ENCODE measurements at regions not wholly inside any gene's neighbourhood (a gene's known extent, or its start where the extent isn't known, plus 50 kb on each side); places are given as distances from the start of the nearest gene placed in this dataset.

GRCh38 chr2:33665039-33665438 is 65.9 kb upstream of the FAM98A start:
- TF ChIP-seq EZH2phosphoT487 (IDR thresholded peaks at IDR 0.05; ENCODE audit: borderline replicate concordance, low read length) (no peak), CTCF (IDR thresholded peaks at IDR 0.05; ENCODE audit: low read depth, low read length, poor library complexity, severe bottlenecking) (no peak)
- Histone ChIP-seq H3K36me3 (ENCODE audit: control insufficient read depth, low read length) (no peaks in the 10 kb centered on the region), H4K20me1 (ENCODE audit: control insufficient read depth, insufficient read depth, low read depth, low read length) (no peaks in the 10 kb centered on the region), H3K4me2 (ENCODE audit: low read length) (no peak overlapping the region), H3K79me2 (ENCODE audit: control insufficient read depth, low read length) (no peaks in the 10 kb centered on the region), H3K9me3 (ENCODE audit: control insufficient read depth, insufficient read depth, low read length) (peaks cover 7% of the 10 kb centered on the region; the same call in 1 of the 2 replicates), H3K27ac (ENCODE audit: low read depth, low read length) (no peak overlapping the region), H3K4me1 (ENCODE audit: control insufficient read depth, low read length) (no peaks in the 10 kb centered on the region), H3F3A (ENCODE audit: control insufficient read depth, insufficient read depth) (no peaks in the 10 kb centered on the region), H3K27me3 (ENCODE audit: control insufficient read depth, low read length) (no peaks in the 10 kb centered on the region), H3K9me2 (replicated peaks; ENCODE audit: control insufficient read depth, low read length) (no peaks in the 10 kb centered on the region), H3K4me3 (ENCODE audit: low read length) (no peak overlapping the region)

- Histone ChIP-seq H3K79me2 (ENCODE audit: control insufficient read depth, low read length) (no peaks in the 10 kb centered on the region), H3F3A (ENCODE audit: control insufficient read depth, insufficient read depth) (no peaks in the 10 kb centered on the region), H3K27me3 (ENCODE audit: control insufficient read depth, low read length) (no peaks in the 10 kb centered on the region), H3K36me3 (ENCODE audit: control insufficient read depth, low read length) (no peaks in the 10 kb centered on the region), H3K9me3 (ENCODE audit: control insufficient read depth, insufficient read depth, low read length) (peaks cover 7% of the 10 kb centered on the region; the same call in 1 of the 2 replicates), H4K20me1 (ENCODE audit: control insufficient read depth, insufficient read depth, low read depth, low read length) (no peaks in the 10 kb centered on the region), H3K4me1 (ENCODE audit: control insufficient read depth, low read length) (no peaks in the 10 kb centered on the region), H3K27ac (ENCODE audit: low read depth, low read length) (no peak overlapping the region), H3K4me3 (ENCODE audit: low read length) (no peak overlapping the region), H3K9me2 (replicated peaks; ENCODE audit: control insufficient read depth, low read length) (no peaks in the 10 kb centered on the region), H3K4me2 (ENCODE audit: low read length) (no peak overlapping the region)
- TF ChIP-seq EZH2phosphoT487 (IDR thresholded peaks at IDR 0.05; ENCODE audit: borderline replicate concordance, low read length) (no peak), CTCF (IDR thresholded peaks at IDR 0.05; ENCODE audit: low read depth, low read length, poor library complexity, severe bottlenecking) (no peak)
Observed at GRCh38 chr2:33660416-33661123, 61.5 kb upstream of the FAM98A start.

- Histone ChIP-seq H3K4me2 (ENCODE audit: low read length) (no peak overlapping the region), H3K4me1 (ENCODE audit: control insufficient read depth, low read length) (no peaks in the 10 kb centered on the region), H3F3A (ENCODE audit: control insufficient read depth, insufficient read depth) (no peaks in the 10 kb centered on the region), H3K27me3 (ENCODE audit: control insufficient read depth, low read length) (no peaks in the 10 kb centered on the region), H3K79me2 (ENCODE audit: control insufficient read depth, low read length) (no peaks in the 10 kb centered on the region), H3K4me3 (ENCODE audit: low read length) (no peak overlapping the region), H3K9me3 (ENCODE audit: control insufficient read depth, insufficient read depth, low read length) (0 out of 2 replicates have a peak, but pooled peaks cover 5% of the 10 kb centered on the region), H3K36me3 (ENCODE audit: control insufficient read depth, low read length) (no peaks in the 10 kb centered on the region), H4K20me1 (ENCODE audit: control insufficient read depth, insufficient read depth, low read depth, low read length) (no peaks in the 10 kb centered on the region), H3K9me2 (replicated peaks; ENCODE audit: control insufficient read depth, low read length) (no peaks in the 10 kb centered on the region), H3K27ac (ENCODE audit: low read depth, low read length) (no peak overlapping the region)
- TF ChIP-seq EZH2phosphoT487 (IDR thresholded peaks at IDR 0.05; ENCODE audit: borderline replicate concordance, low read length), result no peak
- no peak for TF ChIP-seq CTCF (IDR thresholded peaks at IDR 0.05; ENCODE audit: low read depth, low read length, poor library complexity, severe bottlenecking)
Observed at GRCh38 chr2:33655626-33656320, 56.7 kb upstream of the FAM98A start.
